Gastroesophageal sphincter (tissue), 3 donors: ENCODE measurements at regions not wholly inside any gene's neighbourhood (a gene's known extent, or its start where the extent isn't known, plus 50 kb on each side); places are given as distances from the start of the nearest gene placed in this dataset.

Experiments
- CTCF ChIP-seq, 4 experiments: fragments of 200-600 bp in 2 of 4; fragments of 450-650 bp in 2 of 4; sonication (generic) in 1 of 4; IDR thresholded peaks; one replicate each; pipeline ENCODE4 v1.5.1; 2017 to 2019; ENCODE audit warnings: antibody characterized with exemption in 4 of 4, mild to moderate bottlenecking in 2 of 4, moderate library complexity in 2 of 4
- POLR2A ChIP-seq, 2 donors: fragments of 450-650 bp; IDR thresholded peaks; one replicate each; pipeline ENCODE4 v1.6.1; 2017; ENCODE audit warnings: antibody characterized with exemption in 2 of 2, mild to moderate bottlenecking in 2 of 2, moderate library complexity in 1 of 2

GRCh38 chr1:14260480-14260879, 338.0 kb upstream of the KAZN start:
- TF ChIP-seq CTCF (IDR thresholded peaks at IDR 0.05): no peak
- TF ChIP-seq POLR2A (IDR thresholded peaks at IDR 0.05): no peak
